ENCODE measurements at regions not wholly inside any gene's neighbourhood (a gene's known extent, or its start where the extent isn't known, plus 50 kb on each side); places are given as distances from the start of the nearest gene placed in this dataset.

GRCh38 chr21:43291347-43291950, 122.6 kb downstream of the CRYAA start:
- TF ChIP-seq CTCF (IDR thresholded peaks at IDR 0.05) (no peak), POLR2A (IDR thresholded peaks at IDR 0.05) (no peak)
